ENCODE measurements at regions not wholly inside any gene's neighbourhood (a gene's known extent, or its start where the extent isn't known, plus 50 kb on each side); places are given as distances from the start of the nearest gene placed in this dataset.

DNA sequence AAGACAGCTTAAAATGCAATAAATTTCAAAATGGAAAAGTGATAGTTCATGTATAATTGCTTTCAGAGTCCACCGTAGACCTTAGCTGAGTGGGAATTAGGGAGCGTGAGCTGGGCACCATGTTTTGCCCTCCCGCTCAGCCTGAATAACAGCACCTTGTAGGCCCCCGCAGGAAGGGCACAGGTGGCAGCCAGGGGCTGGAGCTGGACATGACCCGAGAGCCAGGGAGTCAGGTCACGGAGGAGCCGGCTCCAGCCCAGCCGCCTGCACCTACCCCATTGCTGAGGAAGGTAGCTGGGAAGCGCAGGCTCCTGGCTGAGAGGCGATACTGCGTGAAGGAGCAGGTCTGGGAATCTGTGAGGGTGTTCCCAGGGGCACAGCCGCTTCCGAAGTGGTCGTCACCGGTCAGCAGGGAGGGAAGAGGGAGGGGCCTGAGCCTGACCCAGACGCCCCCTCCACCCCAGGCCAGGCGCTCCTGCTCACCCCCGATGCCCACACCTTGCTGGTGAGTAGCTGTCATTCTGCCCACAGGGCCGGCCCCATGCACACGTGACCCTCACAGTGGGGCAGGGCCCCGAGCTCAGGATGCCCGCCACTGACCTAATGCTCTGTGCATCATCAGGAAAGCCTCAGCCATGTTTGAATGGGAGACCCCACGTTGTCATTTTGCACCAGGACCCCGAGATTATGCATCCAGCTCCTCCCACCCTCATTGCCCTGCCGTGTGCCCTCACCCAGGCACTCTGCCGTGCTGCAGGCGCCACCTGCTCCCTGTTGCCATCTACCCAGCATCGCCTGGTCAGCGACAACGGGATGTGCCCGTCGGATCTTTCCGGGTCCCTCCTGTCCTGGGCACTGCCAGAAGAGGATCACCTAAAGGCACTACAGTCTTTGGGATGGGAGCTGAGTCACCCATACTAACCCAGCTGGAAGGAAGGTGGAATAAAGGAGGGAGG is 129.2 kb upstream of the TCERG1L start:
- intact Hi-C loops (cut with DNase I) = no loop called here
- no peaks in the 10 kb centered on the region for H3K9me3 ChIP-seq
- DNase-seq (no peak), ATAC-seq (no peak)
- H3K27ac ChIP-seq = no peak overlapping the region
- 69 to 72% methylated on average over 33 of the region's 33 CpGs for WGBS, 2 donors
- H3K4me1 ChIP-seq = no peaks in the 10 kb centered on the region
- no peak overlapping the region for H3K4me3 ChIP-seq
- H3K27me3 ChIP-seq = peaks cover 0 to 68% (median 55%) of the 10 kb centered on the region in 7 donors
- H3K36me3 ChIP-seq = no peaks in the 10 kb centered on the region
- TF ChIP-seq, protein P1, sequence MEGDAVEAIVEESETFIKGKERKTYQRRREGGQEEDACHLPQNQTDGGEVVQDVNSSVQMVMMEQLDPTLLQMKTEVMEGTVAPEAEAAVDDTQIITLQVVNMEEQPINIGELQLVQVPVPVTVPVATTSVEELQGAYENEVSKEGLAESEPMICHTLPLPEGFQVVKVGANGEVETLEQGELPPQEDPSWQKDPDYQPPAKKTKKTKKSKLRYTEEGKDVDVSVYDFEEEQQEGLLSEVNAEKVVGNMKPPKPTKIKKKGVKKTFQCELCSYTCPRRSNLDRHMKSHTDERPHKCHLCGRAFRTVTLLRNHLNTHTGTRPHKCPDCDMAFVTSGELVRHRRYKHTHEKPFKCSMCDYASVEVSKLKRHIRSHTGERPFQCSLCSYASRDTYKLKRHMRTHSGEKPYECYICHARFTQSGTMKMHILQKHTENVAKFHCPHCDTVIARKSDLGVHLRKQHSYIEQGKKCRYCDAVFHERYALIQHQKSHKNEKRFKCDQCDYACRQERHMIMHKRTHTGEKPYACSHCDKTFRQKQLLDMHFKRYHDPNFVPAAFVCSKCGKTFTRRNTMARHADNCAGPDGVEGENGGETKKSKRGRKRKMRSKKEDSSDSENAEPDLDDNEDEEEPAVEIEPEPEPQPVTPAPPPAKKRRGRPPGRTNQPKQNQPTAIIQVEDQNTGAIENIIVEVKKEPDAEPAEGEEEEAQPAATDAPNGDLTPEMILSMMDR (IDR thresholded peaks at IDR 0.05) = no peak

DNA sequence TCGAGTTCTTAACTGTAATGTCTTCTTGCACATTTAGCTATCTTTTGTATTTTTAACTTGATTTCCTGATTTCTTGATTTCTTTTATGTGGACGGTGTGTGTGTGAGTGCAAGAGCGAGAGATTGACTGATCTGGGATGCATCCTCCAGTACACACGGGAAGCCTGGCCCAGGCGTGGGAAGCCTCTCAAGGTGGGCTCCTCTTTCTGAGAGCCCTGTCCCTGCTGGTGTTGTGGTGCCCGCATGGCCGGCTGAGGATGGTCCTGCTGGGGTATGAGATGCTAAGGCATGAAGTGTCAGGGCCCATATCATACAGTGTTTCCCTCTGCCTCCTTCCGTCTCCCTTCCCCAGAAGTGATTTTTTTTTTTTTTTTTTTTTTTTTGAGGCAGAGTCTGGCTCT is 130.8 kb upstream of the TCERG1L start:
- H3K36me3 ChIP-seq = no peaks in the 10 kb centered on the region
- TF ChIP-seq, protein P1 (IDR thresholded peaks at IDR 0.05) = no peak
- intact Hi-C loops (cut with DNase I) = no loop called here
- H3K4me3 ChIP-seq = no peak overlapping the region
- ATAC-seq (no peak), DNase-seq (no peak)
- peaks cover 0 to 77% (median 55%) of the 10 kb centered on the region in 7 donors for H3K27me3 ChIP-seq
- WGBS, 2 donors = 62 to 70% methylated on average over 8 of the region's 8 CpGs
- no peaks in the 10 kb centered on the region for H3K4me1 ChIP-seq
- H3K9me3 ChIP-seq = no peaks in the 10 kb centered on the region
- no peak overlapping the region for H3K27ac ChIP-seq

DNA sequence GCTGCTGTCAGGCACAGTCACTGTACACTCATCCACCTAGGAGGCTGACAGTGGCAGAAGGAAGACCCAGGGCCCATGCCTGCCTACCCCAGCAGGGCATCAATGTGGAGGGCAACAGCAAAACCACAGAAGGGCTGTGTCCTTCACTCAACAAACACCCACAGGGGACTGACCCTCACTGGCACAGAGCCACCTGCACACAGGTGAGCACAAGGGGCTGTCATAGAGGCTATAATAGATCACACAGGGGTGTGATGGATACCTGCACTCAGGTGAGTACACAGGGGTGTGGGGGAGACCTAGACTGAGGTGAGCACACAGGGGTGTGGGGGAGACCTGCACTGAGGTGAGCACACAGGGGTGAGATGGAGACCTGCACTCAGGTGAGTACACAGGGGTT is 132.8 kb upstream of the TCERG1L start:
- Histone ChIP-seq H3K27ac (no peak overlapping the region), H3K4me1 (no peaks in the 10 kb centered on the region), H3K4me3 (no peak overlapping the region), H3K27me3 (peaks cover 0 to 74% (median 60%) of the 10 kb centered on the region in 7 donors), H3K9me3 (no peaks in the 10 kb centered on the region), H3K36me3 (no peaks in the 10 kb centered on the region)
- DNase-seq (no peak), ATAC-seq (no peak)
- TF ChIP-seq, protein P1 (IDR thresholded peaks at IDR 0.05) = no peak
- intact Hi-C loops (cut with DNase I) = no loop called here

DNA sequence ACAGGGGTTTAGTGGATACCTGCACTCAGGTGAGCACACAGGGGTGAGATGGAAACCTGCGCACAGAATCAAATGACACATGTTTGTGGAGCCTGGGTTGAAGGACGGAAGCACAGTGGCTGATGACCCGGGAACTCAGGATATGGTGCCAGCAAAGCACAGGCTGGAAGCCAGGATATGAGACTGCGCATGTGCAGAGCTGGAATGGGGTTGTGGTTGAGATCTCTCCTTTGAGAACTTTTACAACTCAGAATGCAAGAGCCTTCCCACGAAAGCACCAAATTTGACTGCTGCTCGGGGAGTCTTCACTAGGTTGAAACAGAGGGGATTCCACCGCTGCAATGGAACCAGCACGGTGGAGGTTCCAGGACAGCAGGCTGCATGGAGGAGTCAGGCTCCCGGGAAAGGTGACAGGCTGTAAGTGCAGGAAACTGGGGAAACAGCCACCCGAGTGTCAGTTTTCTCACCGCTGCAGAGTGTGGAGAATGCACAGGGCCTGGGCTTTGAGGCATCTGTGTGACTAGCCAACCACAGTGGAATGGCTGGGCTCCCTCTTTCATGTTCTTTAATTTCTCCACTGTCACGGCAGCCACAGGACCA is 133.4 kb upstream of the TCERG1L start:
- ATAC-seq = no peak

More for the DNA sequence above, 133.4 kb upstream of the TCERG1L start:
- TF ChIP-seq, protein P1 (IDR thresholded peaks at IDR 0.05) = no peak
- intact Hi-C loops (cut with DNase I) = no loop called here
- Histone ChIP-seq H3K27me3 (peaks cover 0 to 72% (median 55%) of the 10 kb centered on the region in 7 donors), H3K4me1 (no peaks in the 10 kb centered on the region), H3K4me3 (no peak overlapping the region), H3K27ac (no peak overlapping the region), H3K36me3 (no peaks in the 10 kb centered on the region), H3K9me3 (no peaks in the 10 kb centered on the region)
- WGBS, 2 donors = 56 to 62% methylated on average over 12 of the region's 12 CpGs
- DNase-seq = no peak

All from heart right ventricle (tissue), 16 donors.